Neural progenitor cell (in vitro differentiated cells): ENCODE measurements at regions not wholly inside any gene's neighbourhood (a gene's known extent, or its start where the extent isn't known, plus 50 kb on each side); places are given as distances from the start of the nearest gene placed in this dataset.

Experiments
- CTCF ChIP-seq: fragments of 200-600 bp; sonication (generic); IDR thresholded peaks from 2 replicates; pipeline ENCODE4 v1.5.1; 2017; ENCODE audit warnings: antibody characterized with exemption, mild to moderate bottlenecking
- EZH2 ChIP-seq: fragments of 200-600 bp; sonication (generic); IDR thresholded peaks from 2 replicates; pipeline ENCODE4 v1.6.1; 2017; ENCODE audit warnings: antibody characterized with exemption, mild to moderate bottlenecking, moderate library complexity
- EZH2phosphoT487 ChIP-seq: fragments of 200-600 bp; sonication (generic); IDR thresholded peaks from 2 replicates; pipeline ENCODE4 v1.6.1; 2017; ENCODE audit warnings: antibody characterized with exemption

DNA sequence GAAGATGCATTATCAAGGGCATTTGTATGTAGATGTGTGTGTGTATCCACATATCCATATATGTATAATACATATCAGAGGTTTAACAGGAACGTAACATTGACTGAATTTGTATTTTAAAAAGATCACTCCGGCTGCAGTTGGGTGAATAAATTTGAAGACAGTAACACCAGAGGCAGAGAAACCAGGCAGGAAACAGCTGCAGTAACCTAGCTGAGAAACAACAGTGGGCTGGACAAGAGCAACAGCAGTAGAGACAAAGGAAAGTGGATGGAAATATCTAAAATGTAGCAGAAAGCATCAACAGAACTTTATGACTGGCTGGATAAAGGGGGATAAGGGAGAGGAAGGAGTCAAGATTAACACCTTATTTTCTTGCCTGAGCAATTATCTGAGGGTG lies 68.3 kb upstream of the SETMAR start:
- TF ChIP-seq EZH2 (no peak), CTCF (no peak), EZH2phosphoT487 (no peak)
